Ectodermal cell (in vitro differentiated cells): ENCODE measurements at regions not wholly inside any gene's neighbourhood (a gene's known extent, or its start where the extent isn't known, plus 50 kb on each side); places are given as distances from the start of the nearest gene placed in this dataset.
A peak's percentile ranks its signal among the peaks of the same experiment; 100 is the strongest.

Experiments
- H3K27ac ChIP-seq: 2 replicates; pipeline ENCODE4 v1.7.0; 2013; ENCODE audit warnings: mild to moderate bottlenecking, low read depth, low read length; ENCODE audit not compliant: insufficient read depth, poor library complexity, severe bottlenecking
- H3K27me3 ChIP-seq: 2 replicates; pipeline ENCODE4 v1.7.0; 2013; ENCODE audit warnings: mild to moderate bottlenecking, low read length; ENCODE audit not compliant: insufficient read depth, control insufficient read depth, poor library complexity, severe bottlenecking
- H3K36me3 ChIP-seq: one replicate; pipeline ENCODE4 v1.7.0; 2013; ENCODE audit warnings: low read length; ENCODE audit not compliant: control insufficient read depth, insufficient read depth
- H3K4me1 ChIP-seq: one replicate; pipeline ENCODE4 v1.7.0; 2013; ENCODE audit warnings: low read length; ENCODE audit not compliant: control insufficient read depth, insufficient read depth
- H3K4me3 ChIP-seq: 2 replicates; pipeline ENCODE4 v1.7.0; 2013; ENCODE audit warnings: low read depth, low read length, control low read depth; ENCODE audit not compliant: insufficient read depth
- H3K9me3 ChIP-seq: 2 replicates; pipeline ENCODE4 v1.7.0; 2013; ENCODE audit warnings: mild to moderate bottlenecking, low read length, moderate library complexity; ENCODE audit not compliant: control insufficient read depth
- WGBS, 2 experiments: methylation state at CpG; one replicate each; pipeline ENCODE4 v1.1.7; 2013; ENCODE audit warnings: missing lambda C conversion rate in 2 of 2; 5-methylcytosine and 5-hydroxymethylcytosine counted together

- peaks cover 48% of the 10 kb centered on the region for H3K27me3 ChIP-seq
- H3K4me1 ChIP-seq: peaks cover 14% of the 10 kb centered on the region
- no peaks in the 10 kb centered on the region for H3K36me3 ChIP-seq
- 87 to 89% methylated on average over 4 of the region's 4 CpGs for WGBS, 2 experiments
- H3K9me3 ChIP-seq: no peaks in the 10 kb centered on the region
- H3K27ac ChIP-seq: no peak overlapping the region
- H3K4me3 ChIP-seq: no peak overlapping the region
These were observed 170.1 kb downstream of the OLFM4 start for GRCh38 chr13:53198736-53199135.

GRCh38 chr13:53200075-53200474 is 171.5 kb downstream of the OLFM4 start:
- H3K27me3 ChIP-seq: peaks cover 48% of the 10 kb centered on the region
- 95 to 96% methylated on average over 34 of the region's 34 CpGs for WGBS, 2 experiments
- peaks cover 14% of the 10 kb centered on the region for H3K4me1 ChIP-seq
- no peaks in the 10 kb centered on the region for H3K36me3 ChIP-seq
- no peaks in the 10 kb centered on the region for H3K9me3 ChIP-seq
- no peak overlapping the region for H3K27ac ChIP-seq
- H3K4me3 ChIP-seq: no peak overlapping the region

- H3K4me3 ChIP-seq: peak overlapping the region; percentile 30
- H3K36me3 ChIP-seq: no peaks in the 10 kb centered on the region
- H3K9me3 ChIP-seq: no peaks in the 10 kb centered on the region
- WGBS, 2 experiments: 33 to 34% methylated on average over 121 of the region's 121 CpGs
- peaks cover 14% of the 10 kb centered on the region for H3K4me1 ChIP-seq
- peaks cover 48% of the 10 kb centered on the region for H3K27me3 ChIP-seq
- no peak overlapping the region for H3K27ac ChIP-seq
These were observed 172.2 kb downstream of the OLFM4 start for GRCh38 chr13:53200498-53201453.

GRCh38 chr13:53201454-53202225 is 173.0 kb downstream of the OLFM4 start:
- Histone ChIP-seq H3K27me3 (peaks cover 48% of the 10 kb centered on the region), H3K9me3 (no peaks in the 10 kb centered on the region), H3K27ac (no peak overlapping the region), H3K4me3 (no peak overlapping the region), H3K36me3 (no peaks in the 10 kb centered on the region), H3K4me1 (peaks cover 13% of the 10 kb centered on the region)
- WGBS, 2 experiments: 42% methylated on average over 74 of the region's 74 CpGs

GRCh38 chr13:53204598-53204997 is 176.0 kb downstream of the OLFM4 start:
- H3K27ac ChIP-seq: no peak overlapping the region
- WGBS, 2 experiments: 84 to 87% methylated on average over 4 of the region's 4 CpGs
- H3K27me3 ChIP-seq: peaks cover 35% of the 10 kb centered on the region

GRCh38 chr13:53206455-53206854 is 177.8 kb downstream of the OLFM4 start:
- Histone ChIP-seq H3K4me3 (no peak overlapping the region), H3K36me3 (no peaks in the 10 kb centered on the region), H3K27me3 (peaks cover 18% of the 10 kb centered on the region), H3K27ac (no peak overlapping the region), H3K9me3 (no peaks in the 10 kb centered on the region), H3K4me1 (no peaks in the 10 kb centered on the region)
- no CpG with 5 or more reads among the region's 1 CpG for WGBS, 2 experiments

More at GRCh38 chr13:53204598-53204997, 176.0 kb downstream of the OLFM4 start:
- no peaks in the 10 kb centered on the region for H3K4me1 ChIP-seq
- H3K4me3 ChIP-seq: no peak overlapping the region
- H3K9me3 ChIP-seq: no peaks in the 10 kb centered on the region
- H3K36me3 ChIP-seq: no peaks in the 10 kb centered on the region

- Histone ChIP-seq H3K27ac (no peak overlapping the region), H3K27me3 (peaks cover 7% of the 10 kb centered on the region), H3K36me3 (no peaks in the 10 kb centered on the region), H3K9me3 (no peaks in the 10 kb centered on the region), H3K4me3 (no peak overlapping the region), H3K4me1 (no peaks in the 10 kb centered on the region)
- WGBS, 2 experiments: 93 to 99% methylated on average over 3 of the region's 3 CpGs
These were observed 178.9 kb downstream of the OLFM4 start for GRCh38 chr13:53207556-53207955.

GRCh38 chr13:53214433-53214832 is 185.8 kb downstream of the OLFM4 start:
- WGBS, 2 experiments: 86 to 89% methylated on average over 4 of the region's 4 CpGs
- H3K4me3 ChIP-seq: no peak overlapping the region
- H3K27me3 ChIP-seq: no peaks in the 10 kb centered on the region
- H3K9me3 ChIP-seq: no peaks in the 10 kb centered on the region
- H3K4me1 ChIP-seq: no peaks in the 10 kb centered on the region
- H3K36me3 ChIP-seq: no peaks in the 10 kb centered on the region
- no peak overlapping the region for H3K27ac ChIP-seq

- no peaks in the 10 kb centered on the region for H3K36me3 ChIP-seq
- WGBS, 2 experiments: 84 to 100% methylated on average over 1 to 2 of the region's 2 CpGs
- no peaks in the 10 kb centered on the region for H3K4me1 ChIP-seq
- H3K4me3 ChIP-seq: no peak overlapping the region
- H3K27me3 ChIP-seq: no peaks in the 10 kb centered on the region
- no peak overlapping the region for H3K27ac ChIP-seq
- H3K9me3 ChIP-seq: no peaks in the 10 kb centered on the region
These were observed 186.9 kb downstream of the OLFM4 start for GRCh38 chr13:53215563-53215962.

- H3K27me3 ChIP-seq: no peaks in the 10 kb centered on the region
- WGBS, 2 experiments: 100% methylated on average over 1 of the region's 1 CpG; no CpG with 5 or more reads in 1 of the 2 experiments
These were observed 188.2 kb downstream of the OLFM4 start for GRCh38 chr13:53216773-53217172.

More at GRCh38 chr13:53216773-53217172, 188.2 kb downstream of the OLFM4 start:
- Histone ChIP-seq H3K27ac (no peak overlapping the region), H3K4me1 (no peaks in the 10 kb centered on the region), H3K36me3 (no peaks in the 10 kb centered on the region), H3K4me3 (no peak overlapping the region), H3K9me3 (no peaks in the 10 kb centered on the region)
